ENCODE measurements at regions not wholly inside any gene's neighbourhood (a gene's known extent, or its start where the extent isn't known, plus 50 kb on each side); places are given as distances from the start of the nearest gene placed in this dataset.

DNA sequence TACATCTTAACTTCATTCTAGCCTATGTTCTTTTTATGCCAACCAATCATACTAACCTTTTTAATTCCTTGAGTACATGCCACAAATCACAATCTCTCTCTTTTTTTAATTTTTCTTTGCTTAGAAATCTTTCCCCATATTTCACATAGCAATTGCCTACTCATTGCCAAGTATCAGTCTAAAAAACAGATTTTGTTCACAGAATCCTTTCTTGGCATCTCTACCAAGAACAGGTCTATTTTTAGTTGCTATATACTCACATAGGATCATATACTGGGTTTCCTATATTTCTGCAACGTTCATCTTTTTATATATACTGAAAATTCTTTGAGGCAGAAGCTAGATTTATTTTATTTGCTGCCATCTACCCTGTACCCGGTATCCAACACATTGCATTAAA, 292.1 kb downstream of the GASK1B start:
- TF ChIP-seq, protein P1, sequence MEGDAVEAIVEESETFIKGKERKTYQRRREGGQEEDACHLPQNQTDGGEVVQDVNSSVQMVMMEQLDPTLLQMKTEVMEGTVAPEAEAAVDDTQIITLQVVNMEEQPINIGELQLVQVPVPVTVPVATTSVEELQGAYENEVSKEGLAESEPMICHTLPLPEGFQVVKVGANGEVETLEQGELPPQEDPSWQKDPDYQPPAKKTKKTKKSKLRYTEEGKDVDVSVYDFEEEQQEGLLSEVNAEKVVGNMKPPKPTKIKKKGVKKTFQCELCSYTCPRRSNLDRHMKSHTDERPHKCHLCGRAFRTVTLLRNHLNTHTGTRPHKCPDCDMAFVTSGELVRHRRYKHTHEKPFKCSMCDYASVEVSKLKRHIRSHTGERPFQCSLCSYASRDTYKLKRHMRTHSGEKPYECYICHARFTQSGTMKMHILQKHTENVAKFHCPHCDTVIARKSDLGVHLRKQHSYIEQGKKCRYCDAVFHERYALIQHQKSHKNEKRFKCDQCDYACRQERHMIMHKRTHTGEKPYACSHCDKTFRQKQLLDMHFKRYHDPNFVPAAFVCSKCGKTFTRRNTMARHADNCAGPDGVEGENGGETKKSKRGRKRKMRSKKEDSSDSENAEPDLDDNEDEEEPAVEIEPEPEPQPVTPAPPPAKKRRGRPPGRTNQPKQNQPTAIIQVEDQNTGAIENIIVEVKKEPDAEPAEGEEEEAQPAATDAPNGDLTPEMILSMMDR (IDR thresholded peaks at IDR 0.05) = no peak
- TF ChIP-seq POLR2A (IDR thresholded peaks at IDR 0.05) = no peak

All from uterus (tissue), 2 donors.